H9 (cell line): ENCODE measurements at regions not wholly inside any gene's neighbourhood (a gene's known extent, or its start where the extent isn't known, plus 50 kb on each side); places are given as distances from the start of the nearest gene placed in this dataset.

Experiments used
- DNase-seq: peaks from one replicate; pipeline ENCODE4 v3.0.0-alpha.2; 2017
- H2AFZ ChIP-seq: one replicate; pipeline ENCODE4 v1.6.1; 2013; ENCODE audit warnings: mild to moderate bottlenecking, low read length, control low read depth, moderate library complexity
- H2AK5ac ChIP-seq: 2 replicates; pipeline ENCODE4 v1.6.1; 2013; ENCODE audit warnings: low read length, control low read depth, mixed read lengths; ENCODE audit not compliant: insufficient read length
- H2BK120ac ChIP-seq: one replicate; pipeline ENCODE4 v1.6.1; 2013; ENCODE audit warnings: low read depth, mild to moderate bottlenecking, low read length, control low read depth, inconsistent platforms; ENCODE audit not compliant: poor library complexity, severe bottlenecking
- H2BK12ac ChIP-seq: 2 replicates; pipeline ENCODE4 v1.6.1; 2013; ENCODE audit warnings: low read length, control low read depth, mixed read lengths, low read depth; ENCODE audit not compliant: insufficient read length
- H2BK15ac ChIP-seq: 2 replicates; pipeline ENCODE4 v1.6.1; 2013; ENCODE audit warnings: low read depth, low read length, control low read depth
- H2BK20ac ChIP-seq: one replicate; pipeline ENCODE4 v1.6.1; 2013; ENCODE audit warnings: low read depth, mild to moderate bottlenecking, low read length, control low read depth, inconsistent platforms; ENCODE audit not compliant: poor library complexity, severe bottlenecking
- H2BK5ac ChIP-seq: 2 replicates; pipeline ENCODE4 v1.6.1; 2013; ENCODE audit warnings: low read length, control low read depth, mixed read lengths; ENCODE audit not compliant: insufficient read length
- H3K14ac ChIP-seq: 2 replicates; pipeline ENCODE4 v1.6.1; 2013; ENCODE audit warnings: low read length, control low read depth; ENCODE audit not compliant: insufficient read depth
- H3K18ac ChIP-seq: 2 replicates; pipeline ENCODE4 v1.6.1; 2013; ENCODE audit warnings: low read depth, mild to moderate bottlenecking, mixed read lengths, low read length, control low read depth; ENCODE audit not compliant: insufficient read length
- H3K23ac ChIP-seq: 2 replicates; pipeline ENCODE4 v1.6.1; 2013; ENCODE audit warnings: low read length, control low read depth, mixed read lengths, low read depth; ENCODE audit not compliant: insufficient read length
- H3K23me2 ChIP-seq: 2 replicates; pipeline ENCODE4 v1.6.1; 2013; ENCODE audit warnings: low read depth, mild to moderate bottlenecking, mixed read lengths, low read length, control low read depth; ENCODE audit not compliant: insufficient read length, poor library complexity, severe bottlenecking
- H3K27ac ChIP-seq: 2 replicates; pipeline ENCODE4 v1.5.1; 2013; ENCODE audit warnings: low read length, control low read depth, mixed read lengths, low read depth; ENCODE audit not compliant: insufficient read length
- H3K27me3 ChIP-seq: 2 replicates; pipeline ENCODE4 v1.6.1; 2013; ENCODE audit warnings: low read length, control low read depth, inconsistent platforms; ENCODE audit not compliant: insufficient read depth
- H3K4ac ChIP-seq: 2 replicates; pipeline ENCODE4 v1.6.1; 2013; ENCODE audit warnings: low read depth, mild to moderate bottlenecking, control low read depth, inconsistent platforms, low read length, moderate library complexity
- H3K4me1 ChIP-seq: 2 replicates; pipeline ENCODE4 v1.6.1; 2013; ENCODE audit warnings: low read length, control low read depth, inconsistent platforms; ENCODE audit not compliant: insufficient read depth
- H3K4me2 ChIP-seq: 2 replicates; pipeline ENCODE4 v1.6.1; 2013; ENCODE audit warnings: low read length, control low read depth, mixed read lengths; ENCODE audit not compliant: insufficient read length, insufficient read depth
- H3K56ac ChIP-seq: 2 replicates; pipeline ENCODE4 v1.6.1; 2013; ENCODE audit warnings: low read depth, mild to moderate bottlenecking, mixed read lengths, low read length, control low read depth; ENCODE audit not compliant: insufficient read length
- H3K79me1 ChIP-seq: 2 replicates; pipeline ENCODE4 v1.6.1; 2013; ENCODE audit warnings: low read depth, mild to moderate bottlenecking, moderate library complexity, low read length, control low read depth, inconsistent platforms; ENCODE audit not compliant: insufficient read depth, poor library complexity, severe bottlenecking
- H3K79me2 ChIP-seq: 2 replicates; pipeline ENCODE4 v1.6.1; 2013; ENCODE audit warnings: low read length, control low read depth, inconsistent platforms; ENCODE audit not compliant: insufficient read depth
- H3K9ac ChIP-seq: 2 replicates; pipeline ENCODE4 v1.6.1; 2013; ENCODE audit warnings: low read length, control low read depth, mixed read lengths; ENCODE audit not compliant: insufficient read length; ENCODE audit errors: extremely low read depth
- H3K9me3 ChIP-seq: one replicate; pipeline ENCODE4 v1.6.1; 2013; ENCODE audit warnings: low read depth, low read length, inconsistent platforms; ENCODE audit not compliant: control insufficient read depth
- H3T11ph ChIP-seq: one replicate; pipeline ENCODE4 v1.6.1; 2013; ENCODE audit warnings: mild to moderate bottlenecking, low read length, control low read depth, inconsistent platforms
- H4K20me1 ChIP-seq: one replicate; pipeline ENCODE4 v1.6.1; 2013; ENCODE audit not compliant: control insufficient read depth, insufficient read length, insufficient read depth
- H4K5ac ChIP-seq: 2 replicates; pipeline ENCODE4 v1.6.1; 2013; ENCODE audit warnings: low read depth, mild to moderate bottlenecking, mixed read lengths, low read length, control low read depth; ENCODE audit not compliant: insufficient read length
- H4K8ac ChIP-seq: replicated peaks from 2 replicates; pipeline ENCODE4 v1.6.1; 2013; ENCODE audit warnings: low read length, control low read depth, mixed read lengths, low read depth; ENCODE audit not compliant: insufficient read length
- H4K91ac ChIP-seq: 2 replicates; pipeline ENCODE4 v1.6.1; 2013; ENCODE audit warnings: low read depth, mild to moderate bottlenecking, moderate library complexity, mixed read lengths, low read length, control low read depth; ENCODE audit not compliant: insufficient read length
- H3K27ac Mint-ChIP-seq, 3 experiments: 2 replicates in 2 of 3; 3 replicates in 1 of 3; pipeline ENCODE4 v1.8.0; 2020 to 2021; ENCODE audit warnings: mixed read lengths in 3 of 3, mild to moderate bottlenecking in 1 of 3, moderate library complexity in 1 of 3
- H3K27me3 Mint-ChIP-seq: 2 replicates; pipeline ENCODE4 v1.8.0; 2021; ENCODE audit warnings: low read depth, mild to moderate bottlenecking, moderate library complexity, mixed read lengths
- H3K36me3 Mint-ChIP-seq, 3 experiments: 2 replicates in 2 of 3; 3 replicates in 1 of 3; pipeline ENCODE4 v1.8.0; 2020 to 2021; ENCODE audit warnings: low read depth in 3 of 3, mixed read lengths in 3 of 3; ENCODE audit not compliant: insufficient read depth in 1 of 3
- H3K4me1 Mint-ChIP-seq, 2 experiments: 2 replicates each; pipeline ENCODE4 v1.8.0; 2020; ENCODE audit warnings: mixed read lengths in 2 of 2
- H3K4me3 Mint-ChIP-seq, 2 experiments: 2 replicates in 1 of 2; 3 replicates in 1 of 2; pipeline ENCODE4 v1.8.0; 2020 to 2021; ENCODE audit warnings: mild to moderate bottlenecking in 2 of 2, mixed read lengths in 2 of 2, moderate library complexity in 1 of 2
- H3K9me3 Mint-ChIP-seq, 2 experiments: 2 replicates in 1 of 2; 3 replicates in 1 of 2; pipeline ENCODE4 v1.8.0; 2020; ENCODE audit warnings: mild to moderate bottlenecking in 2 of 2, mixed read lengths in 2 of 2, moderate library complexity in 1 of 2
- CTCF ChIP-seq: fragments of 200-600 bp; sonication (generic); conservative IDR thresholded peaks from 3 replicates; pipeline ENCODE4 v1.8.0; 2021; ENCODE audit warnings: antibody characterized with exemption, mild to moderate bottlenecking
- WGBS: extraction: QIAGEN DNeasy Blood & Tissue Kit; methylation state at CpG from one replicate; pipeline ENCODE4 v1.1.7; 2013; ENCODE audit warnings: missing lambda C conversion rate, low lambda C conversion rate, mixed read lengths; ENCODE audit not compliant: insufficient read length; ENCODE audit errors: extremely low coverage; 5-methylcytosine and 5-hydroxymethylcytosine counted together

DNA sequence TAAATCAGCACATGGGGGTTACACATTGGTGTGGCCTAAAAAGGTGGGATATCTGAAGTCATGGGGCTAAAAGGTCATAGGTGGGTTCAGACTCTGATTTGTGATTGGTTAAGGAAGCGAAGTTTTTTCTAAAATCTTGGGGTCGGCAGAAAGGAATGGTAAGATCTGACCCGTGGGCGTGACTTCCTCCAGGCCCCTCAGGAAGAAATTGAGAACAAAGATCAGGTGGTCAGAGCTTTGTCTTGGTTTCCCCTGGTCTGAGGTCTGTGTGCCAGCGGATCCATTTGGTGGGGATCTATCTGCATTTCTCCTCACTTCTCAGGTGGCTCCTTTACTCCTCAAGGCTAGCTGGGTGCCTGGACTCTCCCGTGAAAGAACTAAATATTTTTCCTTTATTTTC, 302.8 kb downstream of the ABCC12 start:
- Histone ChIP-seq H3K27ac (no peak overlapping the region), H4K20me1 (no peaks in the 10 kb centered on the region), H3K23ac (no peak overlapping the region), H2BK12ac (no peak overlapping the region), H4K8ac (no peak overlapping the region), H3K27me3 (no peaks in the 10 kb centered on the region; the same call in 1 of the 2 replicates), H2AK5ac (no peak overlapping the region), H3K56ac (no peak overlapping the region), H3K9me3 (no peaks in the 10 kb centered on the region), H3K14ac (no peak overlapping the region), H3K79me2 (no peaks in the 10 kb centered on the region), H3T11ph (no peak overlapping the region), H2BK5ac (no peak overlapping the region), H3K4ac (no peak overlapping the region), H3K79me1 (no peaks in the 10 kb centered on the region), H4K91ac (no peak overlapping the region), H3K9ac (no peak overlapping the region), H2AFZ (no peak overlapping the region), H3K4me2 (no peak overlapping the region), H3K18ac (no peak overlapping the region), H2BK15ac (no peak overlapping the region), H2BK120ac (no peak overlapping the region), H2BK20ac (no peak overlapping the region), H3K23me2 (no peaks in the 10 kb centered on the region), H3K4me1 (peaks cover 4% of the 10 kb centered on the region; the same call in 1 of the 2 replicates), H4K5ac (no peak overlapping the region)
- H3K27me3 Mint-ChIP-seq, result peaks cover 19% of the 10 kb centered on the region
- H3K9me3 Mint-ChIP-seq, result peaks cover 0 to 6% of the 10 kb centered on the region in 2 experiments; a peak in 4 of 5 replicates
- DNase-seq, result no peak
- peaks cover 30 to 39% of the 10 kb centered on the region in 2 experiments for H3K4me1 Mint-ChIP-seq
- H3K27ac Mint-ChIP-seq, result peak overlapping the region in 1 of 3 experiments; percentile 71; a peak in 1 of 7 replicates
- no peak for TF ChIP-seq CTCF
- H3K4me3 Mint-ChIP-seq, result no peak overlapping the region
- WGBS, result no CpG with 5 or more reads among the region's 6 CpGs
- H3K36me3 Mint-ChIP-seq, result peaks cover 0 to 4% (median 0%) of the 10 kb centered on the region in 3 experiments; a peak in 3 of 7 replicates
